ENCODE measurements at regions not wholly inside any gene's neighbourhood (a gene's known extent, or its start where the extent isn't known, plus 50 kb on each side); places are given as distances from the start of the nearest gene placed in this dataset.

DNA sequence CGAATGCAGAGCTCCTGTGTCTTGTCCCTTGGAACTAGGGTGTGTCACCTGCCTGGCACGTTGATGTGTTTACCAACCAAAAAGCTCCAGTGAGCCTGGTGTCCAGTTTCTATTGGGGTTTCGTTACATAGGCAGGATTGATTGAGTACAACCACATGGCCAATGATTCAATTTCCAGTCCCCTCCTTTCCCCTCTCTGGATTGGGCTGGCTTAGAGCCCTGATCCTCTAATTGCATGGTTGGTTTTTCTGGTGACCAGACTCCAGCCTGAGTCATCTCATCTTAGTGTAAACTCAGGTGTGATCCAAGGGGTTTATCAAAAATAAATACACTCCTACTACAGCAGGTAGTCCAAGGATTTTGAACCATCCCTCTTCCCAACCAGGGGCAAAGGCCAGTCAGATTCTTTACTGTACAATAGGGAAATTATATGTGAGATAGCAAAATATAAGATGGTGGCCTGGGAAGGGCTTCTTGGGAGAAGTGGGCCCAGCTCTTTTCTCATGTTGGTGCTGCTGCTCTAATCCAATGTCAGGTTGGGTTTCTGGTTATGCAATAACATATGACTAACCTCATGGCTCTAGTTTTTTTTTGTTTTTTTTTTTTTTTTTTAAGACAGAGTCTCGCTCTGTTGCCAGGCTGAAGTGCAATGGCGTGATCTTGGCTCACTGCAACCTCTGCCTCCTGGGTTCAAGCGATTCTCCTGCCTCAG is 64.7 kb upstream of the MGAT5 start:
- DNase-seq: no peak

DNA sequence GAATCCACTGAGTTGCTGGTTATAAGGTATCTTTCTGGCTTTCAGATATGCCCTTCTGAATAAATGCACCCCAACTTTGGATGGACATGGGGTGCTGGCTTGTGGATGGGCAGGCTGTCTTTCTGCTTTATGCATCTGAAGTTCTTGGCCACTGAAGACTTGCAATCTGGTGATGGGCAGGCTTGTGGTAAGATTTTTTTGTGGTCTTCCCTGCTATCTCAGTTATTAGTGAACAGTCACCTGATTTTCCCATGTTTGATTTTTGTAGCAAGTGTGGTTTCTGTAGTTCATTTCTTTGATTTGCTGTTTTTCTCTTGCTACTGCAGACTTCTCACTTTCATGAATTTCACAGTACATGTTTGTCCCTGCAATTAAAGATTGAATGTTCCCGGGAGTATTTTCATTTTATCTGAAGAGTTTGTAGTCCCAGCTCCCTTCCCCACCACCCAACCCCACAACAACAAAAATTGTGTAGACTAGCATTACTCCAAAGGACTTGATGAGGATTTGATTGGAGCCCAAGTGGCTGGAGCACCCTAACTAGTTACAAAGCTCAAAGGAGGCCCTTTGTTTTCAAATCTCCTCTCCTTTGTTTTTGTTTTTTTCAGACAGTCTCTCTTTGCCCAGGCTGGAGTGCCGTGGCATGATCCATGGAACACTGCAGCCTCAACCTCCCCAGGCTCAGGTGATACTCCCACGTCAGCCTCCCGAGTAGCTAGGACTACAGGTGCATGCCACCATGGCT is 63.6 kb upstream of the MGAT5 start:
- DNase-seq: no peak

DNA sequence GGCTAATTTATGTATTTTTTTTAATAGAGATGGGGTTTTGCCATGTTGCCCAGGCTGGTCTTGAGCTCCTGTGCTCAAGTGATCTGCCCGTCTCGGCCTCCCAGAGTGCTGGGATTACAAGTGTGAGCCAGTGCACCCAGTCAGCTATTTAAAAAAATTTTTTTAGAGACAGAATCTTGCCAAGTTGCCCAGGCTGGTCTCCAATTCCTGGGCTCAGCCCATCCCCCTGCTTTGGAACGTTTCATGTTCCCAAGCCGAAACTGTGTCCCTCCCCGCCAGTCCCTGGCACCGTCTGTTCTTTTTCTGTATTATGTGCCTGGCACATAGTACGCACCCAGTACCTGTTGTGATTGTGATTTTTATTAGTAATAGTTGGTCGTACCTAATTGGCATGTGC is 63.1 kb upstream of the MGAT5 start:
- no peak for DNase-seq

DNA sequence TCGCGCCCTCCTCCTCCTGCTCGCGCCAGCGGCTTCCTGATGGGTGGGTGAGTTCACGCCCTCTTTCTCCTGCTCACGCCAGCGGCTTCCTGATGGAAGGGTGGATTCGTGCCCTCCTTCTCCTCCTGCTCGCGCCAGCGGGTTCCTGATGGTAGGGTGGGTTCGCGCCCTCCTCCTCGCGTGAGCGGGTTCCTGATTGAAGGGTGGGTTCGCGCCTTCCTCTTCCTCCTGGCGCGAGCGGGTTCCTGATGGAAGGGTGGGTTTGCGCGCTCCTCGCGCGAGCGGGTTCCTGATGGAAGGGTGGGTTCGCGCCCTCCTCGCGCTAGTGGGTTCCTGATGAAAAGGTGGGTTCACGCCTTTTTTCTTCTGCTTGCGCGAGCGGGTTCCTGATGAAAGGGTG is 62.0 kb upstream of the MGAT5 start:
- no peak for DNase-seq

DNA sequence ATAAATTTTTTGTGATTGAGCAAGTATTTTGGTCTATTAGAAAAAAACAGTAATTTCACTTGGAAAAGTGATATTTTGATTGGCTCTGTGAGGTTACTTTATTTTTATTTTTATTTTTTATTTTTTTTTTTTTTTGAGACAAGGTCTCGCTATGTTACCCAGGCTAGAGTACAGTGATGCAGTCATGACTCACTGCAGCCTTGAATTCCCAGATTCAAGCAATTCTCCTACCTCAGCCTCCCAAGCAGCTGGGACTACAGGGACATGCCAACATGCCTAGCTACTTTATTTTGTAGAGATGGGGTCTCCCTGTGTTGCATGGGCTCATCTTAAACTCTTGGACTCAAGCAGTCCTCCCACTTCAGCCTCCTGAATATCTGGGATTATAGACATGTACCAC is 60.9 kb upstream of the MGAT5 start:
- DNase-seq: no peak

DNA sequence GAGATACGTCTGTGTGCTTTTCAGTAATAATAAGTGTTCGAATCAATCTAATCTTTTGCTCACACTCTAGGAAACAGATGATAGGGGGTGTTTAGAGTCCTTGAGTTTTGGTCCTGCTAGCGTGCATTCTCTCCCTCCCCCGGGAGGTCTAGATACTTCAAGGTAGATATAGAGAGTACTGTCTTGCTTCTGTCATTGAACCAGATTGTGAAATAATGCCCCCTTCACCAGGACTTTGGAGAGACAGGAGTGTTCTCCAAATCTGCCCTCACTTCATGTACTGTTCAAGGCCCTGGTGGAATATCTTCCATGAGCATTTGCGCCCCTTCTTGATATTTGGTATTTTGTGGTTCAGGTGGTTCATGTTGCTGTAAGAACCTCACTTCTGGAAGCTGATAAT is 59.4 kb upstream of the MGAT5 start:
- DNase-seq: no peak

DNA sequence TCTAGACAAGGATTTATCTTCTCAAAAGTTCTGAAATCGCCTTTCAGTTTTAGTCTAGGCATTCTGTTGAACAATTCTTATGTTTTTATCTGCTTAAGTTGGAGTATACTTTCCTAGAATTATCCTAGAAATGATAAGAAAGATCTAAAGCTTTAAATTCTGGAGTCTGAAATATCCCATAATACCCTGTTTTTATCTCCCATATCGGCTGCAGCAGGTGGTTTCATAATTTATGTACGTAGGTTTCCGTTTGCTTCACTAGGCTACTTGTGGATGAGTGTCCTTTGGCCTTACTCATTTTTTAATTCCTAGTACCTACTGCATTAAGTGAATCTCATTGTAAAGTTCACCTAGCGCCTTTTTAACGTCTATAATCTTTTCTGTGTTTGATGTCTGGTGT is 58.5 kb upstream of the MGAT5 start:
- no peak for DNase-seq

DNA sequence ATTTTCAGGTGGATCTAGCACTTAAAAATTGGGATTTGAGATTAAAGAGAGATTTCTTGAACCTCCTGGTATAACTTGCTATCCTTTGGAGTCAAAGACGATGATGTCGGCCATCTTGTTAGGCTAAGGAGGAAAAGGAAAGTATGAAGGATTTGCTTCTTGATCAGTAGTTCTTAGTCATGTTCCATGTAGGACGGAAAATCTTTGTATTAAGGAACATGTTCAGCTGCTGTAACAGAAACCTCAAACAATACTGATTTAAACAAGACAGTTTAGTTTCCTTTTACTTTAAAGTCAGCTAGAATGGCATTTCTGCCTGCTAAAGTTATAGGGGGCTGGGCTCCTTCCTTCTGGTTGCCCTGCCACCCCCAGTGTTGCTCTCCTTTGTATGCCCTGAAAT is 56.4 kb upstream of the MGAT5 start:
- no peak for DNase-seq

DNA sequence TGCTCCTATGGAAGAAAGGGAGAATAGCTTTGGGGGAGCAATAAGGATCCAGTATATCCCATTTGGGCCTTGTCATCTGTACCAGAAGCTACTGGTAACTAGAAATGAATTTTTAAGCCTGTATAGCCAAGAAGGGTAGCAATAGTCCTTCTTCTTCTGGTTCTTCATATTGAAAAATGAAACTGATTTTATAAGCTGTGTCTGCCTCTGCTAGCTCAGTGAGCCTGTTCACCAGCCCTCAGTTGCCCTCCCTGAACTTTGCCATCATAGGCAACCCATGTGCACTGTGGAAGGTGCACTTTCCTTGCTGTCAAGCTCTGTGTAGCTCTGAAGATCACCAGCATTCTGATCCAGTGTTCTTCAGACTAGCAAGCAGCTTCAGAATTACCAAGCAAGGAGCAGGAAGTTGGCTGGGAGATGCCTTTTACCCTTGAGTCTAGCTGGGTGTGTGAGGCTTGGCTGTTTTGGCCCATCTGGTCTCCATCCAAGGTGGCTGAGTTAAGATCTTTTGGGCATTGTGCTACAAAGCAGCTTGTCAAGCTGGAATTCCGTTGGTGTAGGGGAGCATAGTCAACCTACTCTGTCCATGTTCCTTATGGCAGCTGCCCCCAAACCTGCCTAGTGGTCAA is 55.8 kb upstream of the MGAT5 start:
- no peak for DNase-seq

DNA sequence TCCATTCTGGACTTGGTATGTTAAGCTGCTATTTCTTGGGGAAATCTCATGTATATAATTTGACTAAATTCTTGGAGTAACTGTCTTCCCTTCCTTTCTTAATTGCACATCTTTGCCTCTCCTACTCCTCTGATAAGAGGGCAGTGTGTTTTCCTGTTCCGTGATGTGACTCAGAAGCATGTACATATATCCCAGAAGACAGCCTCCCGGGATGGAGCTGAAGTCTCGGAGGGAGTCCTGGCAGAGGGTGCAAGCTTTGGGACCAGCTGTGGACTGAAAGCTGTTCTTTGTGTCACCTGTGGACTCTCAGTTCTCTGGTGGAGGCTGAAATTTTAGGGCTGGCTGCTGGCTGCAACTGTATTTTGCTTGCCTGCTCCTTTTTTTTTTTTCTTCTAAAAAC is 54.7 kb upstream of the MGAT5 start:
- no peak for DNase-seq

DNA sequence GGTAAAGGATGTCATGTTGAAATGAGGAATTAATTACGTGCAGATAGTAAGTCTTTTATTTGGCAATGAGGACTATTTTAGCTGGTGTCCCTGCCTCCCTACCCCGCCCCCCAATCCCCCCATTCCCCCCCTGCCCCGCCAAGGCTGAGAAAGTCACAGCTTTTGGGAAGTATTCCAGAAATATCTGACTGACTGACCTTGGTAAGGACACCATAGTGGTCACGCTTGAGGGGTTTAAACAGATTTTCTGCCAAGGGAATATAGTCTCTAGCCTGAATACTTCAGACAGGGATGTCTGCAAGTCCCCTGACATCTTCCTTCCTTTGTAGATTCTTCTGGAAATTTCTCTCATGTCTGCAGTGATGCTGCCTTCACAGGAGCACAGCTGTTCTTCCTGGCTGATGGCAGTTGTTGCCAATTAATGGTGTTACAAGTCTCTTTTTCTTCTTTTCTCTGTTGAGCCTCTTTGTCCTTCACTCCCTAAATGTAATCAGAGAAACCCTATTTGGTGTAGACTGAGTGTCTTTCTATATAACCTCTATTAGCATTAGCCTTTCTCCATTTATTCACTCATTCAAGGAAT is 53.7 kb upstream of the MGAT5 start:
- DNase-seq: no peak

DNA sequence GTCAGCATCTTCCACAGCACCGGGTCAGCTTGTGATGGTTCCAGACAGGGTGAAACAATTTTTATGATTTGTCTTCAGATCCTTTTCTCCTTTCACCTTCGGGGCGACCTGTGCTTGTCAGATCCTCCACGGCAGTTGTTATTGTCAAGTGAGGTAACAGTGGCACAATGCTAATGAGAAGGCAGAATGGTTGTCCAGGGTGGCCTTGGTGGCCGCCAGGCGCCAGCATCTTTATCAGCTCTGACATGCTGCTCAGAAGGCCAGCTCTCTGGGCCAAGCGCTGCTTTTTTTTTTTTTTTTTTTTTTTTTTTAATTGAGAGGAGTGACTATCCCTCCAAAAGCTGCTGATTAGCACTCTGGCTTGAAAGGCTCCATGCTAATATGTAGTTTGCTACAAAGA is 52.3 kb upstream of the MGAT5 start:
- DNase-seq: no peak

DNA sequence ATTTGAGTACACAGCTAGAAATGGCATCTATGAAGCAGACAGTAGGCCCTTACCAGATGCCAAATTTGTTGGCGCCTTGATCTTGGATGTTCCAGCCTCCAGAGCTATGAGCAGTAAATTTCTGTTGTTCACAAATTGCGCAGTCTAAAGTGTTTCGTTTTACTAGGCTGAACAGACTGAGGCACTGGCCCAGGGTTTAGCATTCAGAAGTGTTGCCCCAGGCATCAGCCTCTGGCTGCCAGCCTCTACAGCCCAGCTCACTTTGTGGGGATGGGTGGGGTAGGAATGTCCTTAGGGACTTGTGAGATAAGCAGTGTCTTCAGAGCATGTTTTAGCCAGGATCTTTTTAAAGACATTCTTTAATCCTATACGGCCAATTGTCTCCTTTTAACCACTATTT is 51.5 kb upstream of the MGAT5 start:
- DNase-seq: peak; percentile 79

DNA sequence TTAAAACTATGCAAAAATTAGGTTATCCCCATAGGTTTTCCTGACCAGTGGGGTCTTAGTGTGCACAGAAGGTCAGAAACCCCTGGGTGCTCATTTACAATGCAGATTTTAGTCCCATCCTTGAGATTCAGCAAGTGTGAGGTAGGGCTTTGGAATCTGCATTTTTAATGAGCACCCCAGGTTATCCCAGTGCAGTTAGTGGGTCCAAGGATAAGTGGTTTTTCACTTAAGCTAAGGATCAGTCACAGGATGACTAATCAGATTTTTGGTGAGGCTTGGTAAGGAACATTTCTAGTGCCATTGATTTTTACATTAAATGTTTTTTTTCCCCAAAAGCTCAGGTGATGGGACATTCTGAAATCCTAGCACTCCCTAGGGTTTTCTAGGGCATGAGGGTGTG is 50.7 kb upstream of the MGAT5 start:
- no peak for DNase-seq

All from islet precursor cell (in vitro differentiated cells).